Glutamatergic neuron (in vitro differentiated cells): ENCODE measurements at regions not wholly inside any gene's neighbourhood (a gene's known extent, or its start where the extent isn't known, plus 50 kb on each side); places are given as distances from the start of the nearest gene placed in this dataset.
"Not testable (repeated sequence)": the region's sequence is repeated elsewhere in the genome, so short reads cannot be mapped to it uniquely, and the experiment has no call there.

ENCODE experiments used
- DNase-seq: peaks from one replicate; pipeline ENCODE4 v3.0.0; 2022
- H3K27ac Mint-ChIP-seq: one replicate; pipeline ENCODE4 v1.8.0; 2020; ENCODE audit warnings: mild to moderate bottlenecking, mixed read lengths, inconsistent platforms; ENCODE audit not compliant: unreplicated experiment
- H3K27me3 Mint-ChIP-seq: one replicate; pipeline ENCODE4 v1.8.0; 2020; ENCODE audit warnings: mild to moderate bottlenecking, moderate library complexity, mixed read lengths, inconsistent platforms; ENCODE audit not compliant: unreplicated experiment
- H3K36me3 Mint-ChIP-seq: one replicate; pipeline ENCODE4 v1.8.0; 2020; ENCODE audit warnings: mild to moderate bottlenecking, mixed read lengths, inconsistent platforms; ENCODE audit not compliant: unreplicated experiment
- H3K4me1 Mint-ChIP-seq: one replicate; pipeline ENCODE4 v1.8.0; 2020; ENCODE audit warnings: mild to moderate bottlenecking, low read depth, mixed read lengths, inconsistent platforms; ENCODE audit not compliant: unreplicated experiment
- H3K4me3 Mint-ChIP-seq: one replicate; pipeline ENCODE4 v1.8.0; 2020; ENCODE audit warnings: mild to moderate bottlenecking, mixed read lengths, inconsistent platforms; ENCODE audit not compliant: unreplicated experiment
- H3K9me3 Mint-ChIP-seq: one replicate; pipeline ENCODE4 v1.8.0; 2020; ENCODE audit warnings: mild to moderate bottlenecking, moderate library complexity, mixed read lengths, inconsistent platforms; ENCODE audit not compliant: unreplicated experiment
- TF ChIP-seq, protein P1 (sequence below): fragments of 200-600 bp; sonication (generic); IDR thresholded peaks from one replicate; pipeline ENCODE4 v1.5.0; 2021; ENCODE audit not compliant: partially characterized antibody, unreplicated experiment

- H3K4me3 Mint-ChIP-seq, result no peak overlapping the region
- H3K36me3 Mint-ChIP-seq, result no peaks in the 10 kb centered on the region
- DNase-seq, result no peak
- no peak overlapping the region for H3K27ac Mint-ChIP-seq
- no peaks in the 10 kb centered on the region for H3K9me3 Mint-ChIP-seq
- TF ChIP-seq, protein P1, sequence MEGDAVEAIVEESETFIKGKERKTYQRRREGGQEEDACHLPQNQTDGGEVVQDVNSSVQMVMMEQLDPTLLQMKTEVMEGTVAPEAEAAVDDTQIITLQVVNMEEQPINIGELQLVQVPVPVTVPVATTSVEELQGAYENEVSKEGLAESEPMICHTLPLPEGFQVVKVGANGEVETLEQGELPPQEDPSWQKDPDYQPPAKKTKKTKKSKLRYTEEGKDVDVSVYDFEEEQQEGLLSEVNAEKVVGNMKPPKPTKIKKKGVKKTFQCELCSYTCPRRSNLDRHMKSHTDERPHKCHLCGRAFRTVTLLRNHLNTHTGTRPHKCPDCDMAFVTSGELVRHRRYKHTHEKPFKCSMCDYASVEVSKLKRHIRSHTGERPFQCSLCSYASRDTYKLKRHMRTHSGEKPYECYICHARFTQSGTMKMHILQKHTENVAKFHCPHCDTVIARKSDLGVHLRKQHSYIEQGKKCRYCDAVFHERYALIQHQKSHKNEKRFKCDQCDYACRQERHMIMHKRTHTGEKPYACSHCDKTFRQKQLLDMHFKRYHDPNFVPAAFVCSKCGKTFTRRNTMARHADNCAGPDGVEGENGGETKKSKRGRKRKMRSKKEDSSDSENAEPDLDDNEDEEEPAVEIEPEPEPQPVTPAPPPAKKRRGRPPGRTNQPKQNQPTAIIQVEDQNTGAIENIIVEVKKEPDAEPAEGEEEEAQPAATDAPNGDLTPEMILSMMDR, result no peak
- no peaks in the 10 kb centered on the region for H3K27me3 Mint-ChIP-seq
- no peaks in the 10 kb centered on the region for H3K4me1 Mint-ChIP-seq
Measured at GRCh38 chr18:60070631-60071030, 170.8 kb downstream of the PMAIP1 start.

DNA sequence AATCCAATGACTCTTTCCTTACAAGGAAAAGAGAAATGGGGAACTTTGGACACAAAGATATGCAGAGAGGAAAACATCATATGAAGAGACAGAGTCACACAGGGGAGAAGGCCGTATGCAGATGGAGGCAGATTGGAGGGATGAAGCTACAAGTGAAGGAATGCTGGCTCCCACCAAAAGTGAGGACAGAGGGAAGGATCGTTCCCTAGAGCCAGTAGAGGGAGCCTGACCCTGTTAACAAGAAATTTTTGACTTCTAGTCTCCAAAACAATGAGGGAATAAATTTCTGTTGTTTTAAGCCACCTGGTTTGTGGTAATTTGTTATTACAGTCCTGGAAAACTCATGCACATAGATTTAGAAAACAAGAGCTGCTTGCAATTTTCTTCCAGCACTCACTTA is 169.3 kb downstream of the PMAIP1 start:
- Mint-ChIP-seq H3K9me3 (no peaks in the 10 kb centered on the region), H3K36me3 (no peaks in the 10 kb centered on the region)
- DNase-seq, result no peak

DNA sequence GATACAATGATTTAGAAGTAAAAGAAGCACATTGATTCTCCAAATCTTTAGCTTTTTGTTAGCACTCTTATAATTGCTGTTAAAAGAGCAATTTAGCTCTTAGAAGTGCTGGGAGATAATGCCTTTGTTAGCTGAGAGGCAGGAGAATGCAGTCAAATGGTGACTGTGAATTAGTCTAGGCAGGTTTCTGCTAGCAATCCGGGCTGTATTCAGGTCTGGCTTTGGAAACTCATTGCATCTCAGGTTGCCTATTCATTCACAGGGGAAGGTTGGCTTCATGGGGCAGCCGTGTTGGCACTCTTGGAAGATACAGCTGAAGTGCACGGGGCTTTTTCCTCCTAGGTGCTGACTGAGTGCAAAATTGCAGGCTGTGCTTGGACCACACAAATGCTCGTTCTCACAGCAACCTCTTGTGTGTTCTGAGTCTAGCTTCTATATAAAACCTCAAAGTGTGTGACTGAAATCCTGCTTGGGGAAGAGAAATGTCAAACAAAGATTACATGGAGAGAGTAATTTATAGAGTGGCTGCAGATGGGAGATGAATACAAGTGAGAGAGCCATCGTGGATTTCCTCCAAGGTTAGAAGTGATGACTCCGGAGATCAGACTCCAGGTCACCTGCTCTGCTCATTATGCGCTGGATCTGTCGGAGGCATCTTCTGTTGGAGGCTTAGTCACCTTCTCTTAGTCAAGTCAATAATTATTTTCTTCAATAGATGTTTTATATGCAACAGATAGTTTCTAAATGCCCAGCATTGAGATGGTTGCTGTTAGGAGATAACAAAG is 167.8 kb downstream of the PMAIP1 start:
- Mint-ChIP-seq H3K4me3 (no peak overlapping the region), H3K4me1 (no peaks in the 10 kb centered on the region), H3K9me3 (no peaks in the 10 kb centered on the region), H3K36me3 (no peaks in the 10 kb centered on the region), H3K27ac (no peak overlapping the region), H3K27me3 (no peaks in the 10 kb centered on the region)
- no peak for DNase-seq
- TF ChIP-seq, protein P1, result no peak

More for the DNA sequence above, 169.3 kb downstream of the PMAIP1 start:
- TF ChIP-seq, protein P1, result no peak
- no peak overlapping the region for H3K4me3 Mint-ChIP-seq
- no peaks in the 10 kb centered on the region for H3K27me3 Mint-ChIP-seq
- no peaks in the 10 kb centered on the region for H3K4me1 Mint-ChIP-seq
- no peak overlapping the region for H3K27ac Mint-ChIP-seq

- no peaks in the 10 kb centered on the region for H3K9me3 Mint-ChIP-seq
- no peak for DNase-seq
- H3K4me1 Mint-ChIP-seq, result no peaks in the 10 kb centered on the region
- H3K27ac Mint-ChIP-seq, result no peak overlapping the region
- no peak overlapping the region for H3K4me3 Mint-ChIP-seq
- no peaks in the 10 kb centered on the region for H3K36me3 Mint-ChIP-seq
- TF ChIP-seq, protein P1, result no peak
- H3K27me3 Mint-ChIP-seq, result no peaks in the 10 kb centered on the region
Measured at GRCh38 chr18:60066219-60066975, 166.6 kb downstream of the PMAIP1 start.

- no peak overlapping the region for H3K27ac Mint-ChIP-seq
- H3K36me3 Mint-ChIP-seq, result no peaks in the 10 kb centered on the region
- TF ChIP-seq, protein P1, result no peak
- no peak for DNase-seq
- no peak overlapping the region for H3K4me3 Mint-ChIP-seq
- no peaks in the 10 kb centered on the region for H3K27me3 Mint-ChIP-seq
- no peaks in the 10 kb centered on the region for H3K9me3 Mint-ChIP-seq
- H3K4me1 Mint-ChIP-seq, result no peaks in the 10 kb centered on the region
Measured at GRCh38 chr18:60064271-60064670, 164.5 kb downstream of the PMAIP1 start.

DNA sequence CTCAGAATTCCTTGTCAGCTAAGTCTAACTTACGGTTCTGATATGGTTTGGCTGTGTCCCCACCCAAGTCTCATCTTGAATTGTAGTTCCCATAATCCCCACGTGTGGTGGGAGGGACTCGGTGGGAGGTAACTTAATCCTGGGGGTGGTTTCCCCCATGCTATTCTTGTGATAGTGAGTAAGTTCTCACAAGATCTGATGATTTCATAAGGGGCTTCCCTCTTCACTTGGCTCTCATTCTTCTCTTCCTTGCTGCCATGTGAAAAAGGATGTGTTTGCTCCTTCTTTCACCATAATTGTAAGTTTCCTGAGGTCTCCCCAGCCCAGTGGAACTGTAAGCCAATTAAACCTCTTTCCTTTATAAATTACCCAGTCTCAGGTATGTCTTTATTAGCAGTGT is 163.0 kb downstream of the PMAIP1 start:
- H3K9me3 Mint-ChIP-seq, DNase-seq, H3K27me3 Mint-ChIP-seq, H3K4me3 Mint-ChIP-seq, H3K36me3 Mint-ChIP-seq, H3K4me1 Mint-ChIP-seq, H3K27ac Mint-ChIP-seq: not testable (repeated sequence)
